ENCODE measurements at regions not wholly inside any gene's neighbourhood (a gene's known extent, or its start where the extent isn't known, plus 50 kb on each side); places are given as distances from the start of the nearest gene placed in this dataset.

GRCh38 chr16:86150641-86151238 lies 251.8 kb downstream of the IRF8 start:
- no peak for DNase-seq (ENCODE audit: low spot score)

- no peak for DNase-seq (ENCODE audit: low spot score)
Observed at GRCh38 chr16:86151239-86151851, 252.4 kb downstream of the IRF8 start.

DNA sequence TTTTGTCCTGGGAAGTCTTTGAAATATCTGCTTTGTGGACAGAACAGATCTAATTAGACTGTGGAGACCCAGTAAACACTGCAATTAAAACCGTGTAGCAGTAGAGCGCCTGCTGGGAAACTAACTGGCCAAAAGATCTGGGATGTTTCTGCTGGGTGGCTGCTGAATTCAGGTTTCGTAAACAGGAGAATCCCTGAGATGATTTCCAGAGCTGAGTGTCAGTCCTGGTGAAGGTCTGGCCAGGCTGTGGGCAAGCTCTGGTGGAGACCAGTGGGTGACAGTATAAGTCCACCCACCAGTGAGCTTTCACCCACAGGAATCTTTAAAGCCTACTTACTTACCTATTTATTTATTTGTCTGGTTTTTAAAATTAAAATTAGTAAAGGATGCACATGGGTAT lies 257.2 kb downstream of the IRF8 start:
- DNase-seq (ENCODE audit: low spot score), result no peak

GRCh38 chr16:86157616-86158247 lies 258.8 kb downstream of the IRF8 start:
- DNase-seq (ENCODE audit: low spot score), result no peak

DNA sequence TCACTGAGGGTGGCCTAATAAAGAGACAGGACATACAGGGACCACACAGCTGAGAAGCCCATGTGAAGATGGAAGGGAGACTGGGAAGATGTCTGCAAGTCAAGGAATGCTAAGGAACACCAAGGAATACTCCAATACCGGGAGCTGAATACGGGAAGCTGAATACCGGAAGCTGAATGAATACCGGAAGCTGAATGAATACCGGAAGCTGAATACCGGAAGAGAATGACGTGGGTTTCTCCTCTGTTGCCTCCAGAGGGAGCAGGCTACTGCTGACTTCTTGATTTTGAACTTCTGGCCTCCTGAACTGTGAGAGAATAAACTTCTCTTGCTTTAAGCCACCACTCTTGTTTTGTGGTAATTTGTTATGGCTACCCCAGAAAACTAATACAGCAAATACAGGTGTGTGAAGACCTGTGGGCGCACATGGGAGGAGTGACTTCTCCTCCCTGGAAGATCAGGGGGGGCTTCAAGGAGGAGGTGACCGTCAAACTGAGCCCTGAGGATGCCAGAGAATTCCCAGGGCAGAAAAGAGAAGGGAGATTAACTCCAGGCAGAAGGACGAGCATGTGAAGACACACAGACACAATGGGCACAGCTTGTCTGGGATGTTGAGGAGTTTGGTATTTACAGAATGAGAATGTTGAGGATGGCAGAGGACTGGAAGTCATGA lies 259.9 kb downstream of the IRF8 start:
- DNase-seq (ENCODE audit: low spot score), result no peak

GRCh38 chr16:86165479-86165878 lies 266.5 kb downstream of the IRF8 start:
- DNase-seq (ENCODE audit: low spot score), result no peak

DNA sequence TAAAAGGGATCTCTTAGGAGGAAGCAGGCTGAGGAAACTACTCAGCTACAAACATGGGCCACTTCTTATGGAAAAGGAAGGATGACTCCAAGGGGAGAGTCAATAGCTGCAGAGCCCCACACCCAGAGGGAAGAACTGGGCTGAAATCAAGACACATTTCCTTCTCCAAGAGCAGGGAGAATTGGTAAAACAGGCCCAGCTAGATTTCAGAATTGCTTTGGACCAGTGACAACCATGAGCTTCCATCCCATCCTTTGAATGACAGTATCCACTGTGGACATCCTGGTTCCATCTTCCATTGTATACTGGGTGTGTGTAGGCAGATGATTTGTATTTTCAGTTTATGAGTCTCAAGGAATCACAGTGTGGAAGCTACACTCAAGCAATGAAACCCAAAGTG lies 267.5 kb downstream of the IRF8 start:
- no peak for DNase-seq (ENCODE audit: low spot score)

GRCh38 chr16:86167061-86167460 lies 268.1 kb downstream of the IRF8 start:
- DNase-seq (ENCODE audit: low spot score), result no peak

DNA sequence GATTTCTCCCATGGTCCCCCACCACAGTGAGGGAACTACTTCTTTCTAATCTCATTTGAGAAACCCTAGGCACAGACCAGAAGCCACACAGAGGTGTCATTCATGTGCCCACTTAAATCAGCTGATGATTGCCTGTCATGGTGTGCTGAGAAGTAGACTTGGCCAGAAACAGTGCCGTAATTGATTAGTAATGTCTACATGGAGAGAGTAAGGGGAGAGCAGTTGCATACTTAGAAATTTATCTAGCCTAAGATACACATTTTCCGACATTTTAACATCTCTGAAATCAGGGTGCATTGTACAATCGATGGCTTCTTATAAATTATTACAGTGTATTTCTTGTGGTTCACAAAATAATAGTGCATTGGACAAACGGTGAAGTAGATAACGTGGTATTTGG lies 271.8 kb downstream of the IRF8 start:
- DNase-seq (ENCODE audit: low spot score), result no peak

GRCh38 chr16:86171329-86171728 lies 272.4 kb downstream of the IRF8 start:
- peak; percentile 75 for DNase-seq (ENCODE audit: low spot score)

DNA sequence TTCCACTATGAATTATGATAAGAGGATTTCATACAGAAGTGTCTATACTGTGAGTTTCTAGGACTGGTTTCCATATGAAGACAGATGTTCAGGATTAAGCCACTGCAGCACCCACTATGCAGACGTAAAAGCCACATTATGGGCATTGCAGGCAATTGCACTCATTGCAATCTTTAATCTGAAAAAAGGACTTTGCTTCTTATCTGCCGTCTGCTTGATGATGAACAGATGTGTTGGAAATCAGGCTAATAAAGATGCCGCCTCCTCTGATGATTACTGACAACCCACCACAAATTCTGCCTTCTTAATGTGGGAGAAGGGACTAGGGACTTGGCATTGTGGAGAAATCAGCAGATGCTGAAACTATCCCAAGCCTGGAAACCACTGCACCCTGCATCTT lies 276.9 kb downstream of the IRF8 start:
- no peak for DNase-seq (ENCODE audit: low spot score)

- DNase-seq (ENCODE audit: low spot score), result no peak
Observed at GRCh38 chr16:86176462-86176861, 277.5 kb downstream of the IRF8 start.

DNA sequence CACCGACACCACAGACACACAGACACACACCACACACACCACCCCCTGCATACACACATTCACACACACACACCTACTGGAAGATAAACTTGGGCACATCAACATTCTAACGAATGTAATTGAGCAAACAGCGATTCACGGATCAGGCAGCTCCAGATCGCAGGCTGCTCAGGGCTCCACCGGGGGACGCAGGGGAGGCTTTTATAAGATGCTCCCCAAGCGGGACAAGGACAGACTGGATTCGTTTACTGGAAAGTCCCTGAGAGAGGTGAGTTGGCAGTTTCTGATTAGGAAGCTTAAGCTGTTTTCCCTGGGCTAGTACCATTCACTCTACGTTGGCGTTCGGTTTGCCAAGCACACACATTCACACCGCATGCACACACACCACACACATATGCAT lies 281.3 kb downstream of the IRF8 start:
- DNase-seq (ENCODE audit: low spot score), result no peak

- no peak for DNase-seq (ENCODE audit: low spot score)
Observed at GRCh38 chr16:86180780-86181179, 281.8 kb downstream of the IRF8 start.

DNA sequence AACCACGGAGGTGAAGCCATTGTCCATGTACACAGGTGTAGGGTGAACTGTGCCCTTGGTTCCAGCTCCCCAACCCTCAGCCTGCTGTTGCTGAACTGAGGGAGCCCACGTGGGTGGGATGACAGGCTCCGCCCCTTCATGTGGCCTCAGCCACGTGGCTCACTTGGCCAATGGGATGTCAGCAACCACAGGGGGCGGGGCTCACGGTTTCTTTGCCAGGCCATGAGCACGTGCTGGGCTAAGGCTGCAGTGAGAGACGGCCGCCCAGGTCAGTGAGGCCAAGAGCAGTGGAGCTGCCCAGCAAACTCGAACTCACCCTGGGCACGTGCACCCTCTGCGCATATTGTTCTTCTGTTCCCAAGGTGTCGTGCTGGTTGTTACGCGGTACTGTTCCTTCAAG lies 282.6 kb downstream of the IRF8 start:
- no peak for DNase-seq (ENCODE audit: low spot score)

DNA sequence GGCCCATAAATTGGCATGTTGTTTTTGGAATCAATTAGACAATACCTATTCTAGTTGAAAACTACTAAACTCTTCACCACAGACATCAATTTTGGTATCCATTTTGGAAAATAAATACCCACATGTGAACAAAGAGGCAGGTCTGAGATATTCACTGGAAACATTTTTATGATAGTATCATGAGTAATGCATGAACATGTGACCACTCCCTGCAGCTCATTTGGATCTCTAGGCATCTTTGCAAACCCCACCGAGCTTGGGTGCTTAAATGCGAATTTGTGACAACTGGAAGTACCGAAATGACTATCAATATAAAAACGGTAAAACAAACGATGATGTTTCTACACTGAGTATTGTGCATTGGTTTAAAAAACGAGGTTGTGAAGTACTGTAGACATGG lies 285.2 kb downstream of the IRF8 start:
- DNase-seq (ENCODE audit: low spot score), result no peak

DNA sequence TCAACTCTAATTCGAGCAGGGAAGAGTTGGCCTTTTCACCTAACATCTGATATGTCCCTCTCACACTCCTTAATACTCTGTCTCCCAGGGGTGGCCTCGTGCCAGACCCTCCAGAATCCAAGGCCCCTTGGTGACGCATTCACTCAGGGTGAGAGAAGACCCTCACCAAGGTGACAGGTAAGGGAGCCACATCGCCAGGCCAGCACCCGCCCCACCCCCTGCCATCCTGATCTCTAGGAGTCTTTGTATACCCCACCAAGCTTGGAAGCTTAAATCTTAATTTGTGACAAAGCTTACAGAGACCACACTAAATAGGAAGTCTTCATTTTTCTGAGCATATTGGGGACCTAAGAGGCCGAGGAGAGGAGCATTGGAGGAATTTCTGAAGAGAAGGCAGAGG lies 286.1 kb downstream of the IRF8 start:
- no peak for DNase-seq (ENCODE audit: low spot score)

GRCh38 chr16:86186313-86186712 lies 287.4 kb downstream of the IRF8 start:
- no peak for DNase-seq (ENCODE audit: low spot score)

DNA sequence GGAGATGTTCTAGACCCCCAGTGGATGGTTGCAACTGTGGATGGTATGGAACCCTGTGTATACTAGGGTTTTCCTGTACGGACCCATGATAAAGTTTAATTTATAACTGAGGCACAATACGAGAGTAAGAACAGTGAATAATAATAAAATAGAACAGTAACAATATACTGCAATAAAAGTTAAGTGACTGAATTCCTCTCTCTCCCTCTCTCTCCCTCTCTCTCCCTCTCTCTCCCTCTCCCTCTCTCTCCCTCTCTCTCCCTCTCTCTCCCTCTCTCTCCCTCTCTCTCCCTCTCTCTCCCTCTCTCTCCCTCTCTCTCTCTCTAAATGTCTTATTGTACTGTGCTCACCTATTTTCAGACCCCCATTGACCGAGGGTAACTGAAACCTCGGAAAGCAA lies 291.0 kb downstream of the IRF8 start:
- no peak for DNase-seq (ENCODE audit: low spot score)

GRCh38 chr16:86191663-86192062 lies 292.7 kb downstream of the IRF8 start:
- no peak for DNase-seq (ENCODE audit: low spot score)

DNA sequence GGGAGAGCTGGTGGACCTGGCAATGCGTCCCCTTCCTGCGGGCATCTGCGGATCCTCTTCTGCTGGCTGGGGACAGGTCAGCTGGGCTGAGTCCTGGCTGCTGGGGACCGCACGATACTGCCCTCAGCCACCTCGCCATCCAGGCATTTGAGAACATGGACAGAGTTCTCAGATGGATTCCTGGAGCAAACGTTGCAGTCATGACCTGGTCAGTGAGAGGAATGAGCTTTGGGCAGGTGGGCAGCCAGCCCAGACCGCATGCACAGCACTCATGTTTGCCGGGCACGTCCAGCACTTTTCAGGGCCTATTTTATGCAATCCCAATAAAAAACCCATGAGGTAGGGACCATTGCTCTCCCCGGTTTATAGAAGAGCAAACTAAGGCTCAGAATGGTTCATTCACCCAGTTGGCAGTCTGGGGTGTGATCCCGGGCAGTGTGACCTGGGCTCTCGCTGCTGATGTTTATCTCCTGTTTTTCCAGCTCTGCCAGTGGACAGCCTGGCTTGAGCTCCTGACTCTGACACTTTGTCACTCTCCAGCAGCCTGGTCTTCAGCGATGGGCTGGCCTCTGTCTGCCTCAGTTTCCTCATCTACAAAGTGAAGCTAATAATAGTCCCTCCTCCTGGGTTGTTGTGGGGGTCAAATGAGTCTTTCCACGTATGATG lies 294.7 kb downstream of the IRF8 start:
- DNase-seq (ENCODE audit: low spot score), result no peak

DNA sequence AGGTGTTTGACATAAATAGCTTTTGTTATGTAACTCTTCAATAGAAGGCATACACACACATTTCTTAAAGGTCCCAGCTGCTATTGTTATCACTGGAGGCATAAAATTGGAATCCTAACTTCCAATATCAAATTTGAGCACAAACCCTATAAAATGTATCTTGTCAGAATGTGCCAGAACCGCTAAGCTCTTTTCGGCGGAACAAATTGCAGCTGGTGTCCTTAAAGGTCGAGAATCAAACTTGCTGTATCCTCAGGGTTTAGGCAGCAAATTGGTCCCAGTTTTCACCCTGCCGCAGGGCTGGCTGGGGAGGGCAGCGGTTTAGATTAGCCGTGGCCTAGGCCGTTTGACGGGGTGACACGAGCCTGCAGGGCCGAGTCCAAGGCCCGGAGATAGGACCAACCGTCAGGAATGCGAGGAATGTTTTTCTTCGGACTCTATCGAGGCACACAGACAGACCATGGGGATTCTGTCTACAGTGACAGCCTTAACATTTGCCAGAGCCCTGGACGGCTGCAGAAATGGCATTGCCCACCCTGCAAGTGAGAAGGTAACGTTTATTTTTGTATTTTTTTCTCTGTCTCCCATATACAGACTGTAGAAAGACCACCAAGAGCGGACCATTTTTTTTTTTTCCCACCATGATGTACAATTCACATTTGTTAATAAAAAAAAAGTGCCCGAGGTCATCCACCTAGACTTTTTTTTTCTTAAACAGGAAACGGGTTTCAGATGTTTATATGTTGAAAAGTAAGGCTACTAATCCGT lies 297.1 kb downstream of the IRF8 start:
- DNase-seq (ENCODE audit: low spot score), result no peak
